ENCODE measurements at regions not wholly inside any gene's neighbourhood (a gene's known extent, or its start where the extent isn't known, plus 50 kb on each side); places are given as distances from the start of the nearest gene placed in this dataset.

DNA sequence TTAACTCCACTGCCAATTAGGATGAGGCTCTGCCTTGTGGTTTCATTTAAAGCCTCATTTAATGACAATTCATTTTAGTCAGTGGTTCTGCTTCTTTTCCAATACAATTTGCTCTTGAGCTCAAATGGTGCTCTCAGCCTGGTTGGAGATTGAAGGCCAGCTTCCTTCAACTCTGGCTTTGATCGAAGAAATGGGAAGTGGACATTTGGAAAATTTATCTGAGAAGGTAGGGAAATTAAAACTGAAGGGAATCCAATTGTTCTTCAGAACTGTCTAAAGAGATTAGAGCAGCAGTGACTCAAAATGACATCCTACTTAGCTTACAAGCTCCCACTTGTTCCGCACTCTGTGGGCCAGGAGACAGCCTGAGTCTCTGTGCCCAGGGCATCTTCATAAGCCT lies 206.8 kb downstream of the SMARCA1 start:
- TF ChIP-seq, protein P1, sequence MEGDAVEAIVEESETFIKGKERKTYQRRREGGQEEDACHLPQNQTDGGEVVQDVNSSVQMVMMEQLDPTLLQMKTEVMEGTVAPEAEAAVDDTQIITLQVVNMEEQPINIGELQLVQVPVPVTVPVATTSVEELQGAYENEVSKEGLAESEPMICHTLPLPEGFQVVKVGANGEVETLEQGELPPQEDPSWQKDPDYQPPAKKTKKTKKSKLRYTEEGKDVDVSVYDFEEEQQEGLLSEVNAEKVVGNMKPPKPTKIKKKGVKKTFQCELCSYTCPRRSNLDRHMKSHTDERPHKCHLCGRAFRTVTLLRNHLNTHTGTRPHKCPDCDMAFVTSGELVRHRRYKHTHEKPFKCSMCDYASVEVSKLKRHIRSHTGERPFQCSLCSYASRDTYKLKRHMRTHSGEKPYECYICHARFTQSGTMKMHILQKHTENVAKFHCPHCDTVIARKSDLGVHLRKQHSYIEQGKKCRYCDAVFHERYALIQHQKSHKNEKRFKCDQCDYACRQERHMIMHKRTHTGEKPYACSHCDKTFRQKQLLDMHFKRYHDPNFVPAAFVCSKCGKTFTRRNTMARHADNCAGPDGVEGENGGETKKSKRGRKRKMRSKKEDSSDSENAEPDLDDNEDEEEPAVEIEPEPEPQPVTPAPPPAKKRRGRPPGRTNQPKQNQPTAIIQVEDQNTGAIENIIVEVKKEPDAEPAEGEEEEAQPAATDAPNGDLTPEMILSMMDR (IDR thresholded peaks at IDR 0.05) = no peak
- TF ChIP-seq POLR2A (IDR thresholded peaks at IDR 0.05) = no peak

All from heart left ventricle (tissue), 13 donors.